K562 (cell line): ENCODE measurements at regions not wholly inside any gene's neighbourhood (a gene's known extent, or its start where the extent isn't known, plus 50 kb on each side); places are given as distances from the start of the nearest gene placed in this dataset.

ENCODE experiments used
- ATAC-seq: fragments of 200-7000 bp; cut with Tn5 transposase; 3 replicates; pipeline ENCODE4 v1.9.1; 2020; ENCODE audit warnings: moderate library complexity
- BruUV-seq: library from RNA; stranded (reverse); fragments of 400-500 nt; replicated peaks from 2 replicates; lab custom pipeline; 2021; lab: Mats Ljungman, UMichigan
- CTCF ChIA-PET: fragments of 300-600 bp; formaldehyde crosslinking; extraction: SDS; loops from one replicate; lab custom pipeline; 2021; ENCODE audit warnings: low intra/inter-chr PET ratio; lab: Yijun Ruan, JAX
- POLR2A ChIA-PET: fragments of 300-600, 350-650 bp; sonication (Branson Sonifier 250); formaldehyde crosslinking; extraction: SDS; loops from one replicate; lab custom pipeline; 2021; ENCODE audit warnings: antibody characterized with exemption, inconsistent platforms; lab: Yijun Ruan, JAX
- DNase-seq, 4 experiments: peaks; one replicate each; pipeline versions ENCODE4 v3.0.0 to v3.0.0-alpha.2; 2011 to 2018; ENCODE audit warnings: low spot score in 3 of 4, mixed read lengths in 3 of 4; ENCODE audit errors: extremely low read depth in 1 of 4
- FAIRE-seq: peaks from 2 replicates; lab custom pipeline; 2011; peaks lifted over from hg19 to GRCh38; lab: Jason Lieb, UNC
- H2AFZ ChIP-seq: 2 replicates; pipeline ENCODE4 v1.6.0; 2011; ENCODE audit warnings: low read depth, low read length, control low read depth, inconsistent platforms
- H3K27ac ChIP-seq: fragments of 200-600 bp; 3 replicates; pipeline ENCODE4 v1.8.0; 2011; ENCODE audit warnings: low read depth, mild to moderate bottlenecking, control low read depth, inconsistent platforms, low read length, moderate library complexity, mixed read lengths; ENCODE audit errors: extremely low read depth
- H3K27me3 ChIP-seq, 2 experiments: fragments of 300-600 bp in 1 of 2; 2 replicates in 1 of 2; 3 replicates in 1 of 2; pipeline versions ENCODE4 v1.6.0 to v1.8.0; 2011; ENCODE audit warnings: inconsistent platforms in 2 of 2, low read length in 2 of 2, mild to moderate bottlenecking in 1 of 2, mixed read lengths in 1 of 2, moderate library complexity in 1 of 2; ENCODE audit not compliant: control insufficient read depth in 2 of 2, insufficient read depth in 2 of 2
- H3K36me3 ChIP-seq: fragments of 300-600 bp; 3 replicates; pipeline ENCODE4 v1.8.0; 2011; ENCODE audit warnings: mild to moderate bottlenecking, low read length, inconsistent platforms; ENCODE audit not compliant: control insufficient read depth, insufficient read depth
- H3K4me1 ChIP-seq, 2 experiments: fragments of 200-600 bp in 1 of 2; replicated peaks in 1 of 2; 2 replicates in 1 of 2; 3 replicates in 1 of 2; pipeline versions ENCODE4 v1.5.1 to v1.8.0; 2011; ENCODE audit warnings: inconsistent platforms in 2 of 2, low read length in 2 of 2, mild to moderate bottlenecking in 1 of 2, mixed read lengths in 1 of 2, moderate library complexity in 1 of 2; ENCODE audit not compliant: control insufficient read depth in 2 of 2, insufficient read depth in 2 of 2
- H3K4me2 ChIP-seq: 2 replicates; pipeline ENCODE4 v1.6.1; 2011; ENCODE audit warnings: low read length, control low read depth, inconsistent platforms, mixed read lengths; ENCODE audit not compliant: insufficient read depth
- H3K4me3 ChIP-seq: fragments of 200-600 bp; sonication (generic), shearing (Covaris generic); 2 replicates; pipeline ENCODE4 v1.5.1; 2016; ENCODE audit warnings: control low read depth, inconsistent platforms
- H3K79me2 ChIP-seq: fragments of 200-600 bp; 3 replicates; pipeline ENCODE4 v1.8.0; 2011; ENCODE audit warnings: low read length, inconsistent platforms; ENCODE audit not compliant: control insufficient read depth, insufficient read depth
- H3K9ac ChIP-seq, 2 experiments: 2 replicates each; pipeline versions ENCODE4 v1.6.0 to v1.6.1; 2011; ENCODE audit warnings: low read depth in 2 of 2, low read length in 2 of 2, control low read depth in 1 of 2, inconsistent platforms in 1 of 2, mild to moderate bottlenecking in 1 of 2, mixed read lengths in 1 of 2; ENCODE audit not compliant: insufficient read depth in 1 of 2
- H3K9me1 ChIP-seq: one replicate; pipeline ENCODE4 v1.6.0; 2011; ENCODE audit warnings: inconsistent platforms, mild to moderate bottlenecking, low read length, moderate library complexity; ENCODE audit not compliant: control insufficient read depth, insufficient read depth
- H3K9me3 ChIP-seq: replicated peaks from 2 replicates; pipeline ENCODE4 v1.5.1; 2011; ENCODE audit warnings: low read depth, low read length, inconsistent platforms; ENCODE audit not compliant: control insufficient read depth, insufficient read depth
- H4K20me1 ChIP-seq: replicated peaks from 2 replicates; pipeline ENCODE4 v1.6.1; 2011; ENCODE audit warnings: low read length, inconsistent platforms, mixed read lengths; ENCODE audit not compliant: control insufficient read depth, insufficient read depth
- CSDE1 ChIP-seq, 2 experiments: fragments of 450-650 bp; IDR thresholded peaks; 2 replicates each; pipeline ENCODE4 v1.6.1; 2016; ENCODE audit warnings: mild to moderate bottlenecking in 1 of 2
- KHSRP ChIP-seq: fragments of 450-650 bp; IDR thresholded peaks from 2 replicates; pipeline ENCODE4 v1.6.1; 2017
- NFRKB ChIP-seq: fragments of 450-650 bp; IDR thresholded peaks from 2 replicates; pipeline ENCODE4 v1.6.1; 2016; ENCODE audit warnings: low read depth
- NKRF ChIP-seq: fragments of 450-650 bp; IDR thresholded peaks from 2 replicates; pipeline ENCODE4 v1.6.1; 2016; ENCODE audit warnings: borderline replicate concordance
- NR1H2 ChIP-seq: sonication (generic); formaldehyde crosslinking; IDR thresholded peaks from 2 replicates; pipeline ENCODE4 v1.4.0; 2020; ENCODE audit warnings: mild to moderate bottlenecking, missing genetic modification reagents
- RUNX1 ChIP-seq: sonication (generic); IDR thresholded peaks from 2 replicates; pipeline ENCODE4 v1.6.1; 2016; ENCODE audit warnings: antibody characterized with exemption, low read depth
- SETDB1 ChIP-seq: IDR thresholded peaks from one replicate; pipeline ENCODE4 v1.6.1; 2012; ENCODE audit warnings: low read length, control low read depth, inconsistent platforms
- SMARCA4 ChIP-seq: fragments of 450-650 bp; IDR thresholded peaks from 2 replicates; pipeline ENCODE4 v1.6.1; 2016
- TSC22D4 ChIP-seq: fragments of 450-650 bp; IDR thresholded peaks from 2 replicates; pipeline ENCODE4 v1.6.1; 2016; ENCODE audit warnings: missing genetic modification characterization, missing biosample characterization, control low read depth
- ZC3H11A ChIP-seq: IDR thresholded peaks from 2 replicates; pipeline ENCODE4 v1.6.1; 2012; ENCODE audit warnings: low read depth, low read length, improper control_type of control experiment
- ZKSCAN8 ChIP-seq: fragments of 200-800 bp; sonication (Bioruptor generic); IDR thresholded peaks from 2 replicates; pipeline ENCODE4 v1.6.1; 2016; ENCODE audit warnings: missing genetic modification characterization, missing compliant biosample characterization
- ZNF639 ChIP-seq, 2 experiments: fragments of 200-800 bp in 1 of 2; sonication (Bioruptor generic) in 1 of 2; sonication (generic) in 1 of 2; formaldehyde crosslinking in 1 of 2; IDR thresholded peaks in 1 of 2; conservative IDR thresholded peaks in 1 of 2; 2 replicates each; pipeline versions ENCODE4 v1.5.0 to v1.6.1; 2016 to 2020; ENCODE audit warnings: missing compliant biosample characterization in 1 of 2, missing genetic modification characterization in 1 of 2, missing genetic modification reagents in 1 of 2
- WGBS: fragments of 100-300 bp; shearing (Covaris generic); methylation state at CpG from one replicate; pipeline ENCODE4 v1.1.6; 2016; ENCODE audit warnings: low coverage, mixed read lengths; ENCODE audit not compliant: insufficient coverage; ENCODE audit errors: missing lambda C conversion rate; 5-methylcytosine and 5-hydroxymethylcytosine counted together
- in situ Hi-C: fragments of 300-500 bp; cut with MboI; formaldehyde crosslinking; loops from 4 replicates; pipeline ENCODE4 v1.15.0; 2018; ENCODE audit warnings: inconsistent platforms, mixed read lengths
- intact Hi-C: fragments of 100-400 bp; cut with micrococcal nuclease; formaldehyde crosslinking; loops from 2 replicates; pipeline ENCODE4 v1.14.2; 2022
- TF ChIP-seq, protein P1 (sequence below): sonication (generic); formaldehyde crosslinking; IDR thresholded peaks from 2 replicates; pipeline ENCODE4 v1.4.0; 2020; ENCODE audit warnings: mild to moderate bottlenecking, missing genetic modification reagents
- TF ChIP-seq, protein P2 (sequence below): fragments of 450-650 bp; conservative IDR thresholded peaks from 2 replicates; pipeline ENCODE4 v1.6.1; 2016; ENCODE audit warnings: missing genetic modification characterization, low read depth, mild to moderate bottlenecking, control low read depth, missing compliant biosample characterization

DNA sequence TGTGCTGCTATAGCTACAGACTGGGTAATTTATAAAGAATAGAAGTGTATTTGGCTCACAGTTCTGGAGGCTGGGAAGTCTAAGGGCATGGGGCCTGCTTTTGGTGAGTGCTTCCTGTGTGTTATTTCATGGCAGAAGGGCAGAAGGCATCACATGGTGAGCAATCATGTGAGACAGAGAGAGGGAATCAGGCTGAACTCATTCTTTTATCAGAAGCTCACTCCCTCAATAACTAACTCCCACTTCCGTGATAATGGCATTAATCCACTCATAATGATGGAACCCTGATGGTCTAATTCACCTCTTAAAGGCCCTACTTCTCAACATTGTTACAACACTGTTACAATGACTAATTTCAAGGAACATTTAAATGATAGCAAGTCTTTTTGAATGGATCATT, 129.4 kb downstream of the FAT4 start:
- FAIRE-seq (no peak), ATAC-seq (no peak), DNase-seq (no peak)
- Histone ChIP-seq H3K4me2 (no peak overlapping the region), H3K27ac (no peak overlapping the region), H4K20me1 (no peaks in the 10 kb centered on the region), H3K4me3 (no peak overlapping the region), H3K27me3 (no peaks in the 10 kb centered on the region), H2AFZ (no peak overlapping the region), H3K4me1 (no peaks in the 10 kb centered on the region), H3K9me1 (no peaks in the 10 kb centered on the region), H3K79me2 (no peaks in the 10 kb centered on the region), H3K36me3 (no peaks in the 10 kb centered on the region), H3K9ac (no peak overlapping the region), H3K9me3 (no peaks in the 10 kb centered on the region)
- no TSS peak for BruUV-seq
- 0% methylated on average over 1 of the region's 1 CpG for WGBS
- ChIA-PET CTCF (no interaction called here), POLR2A (no interaction called here)
- no peak for TF ChIP-seq NKRF
- no peak for TF ChIP-seq SETDB1
- no peak for TF ChIP-seq NR1H2 (CRISPR knock-in tag)
- TF ChIP-seq, protein P1, sequence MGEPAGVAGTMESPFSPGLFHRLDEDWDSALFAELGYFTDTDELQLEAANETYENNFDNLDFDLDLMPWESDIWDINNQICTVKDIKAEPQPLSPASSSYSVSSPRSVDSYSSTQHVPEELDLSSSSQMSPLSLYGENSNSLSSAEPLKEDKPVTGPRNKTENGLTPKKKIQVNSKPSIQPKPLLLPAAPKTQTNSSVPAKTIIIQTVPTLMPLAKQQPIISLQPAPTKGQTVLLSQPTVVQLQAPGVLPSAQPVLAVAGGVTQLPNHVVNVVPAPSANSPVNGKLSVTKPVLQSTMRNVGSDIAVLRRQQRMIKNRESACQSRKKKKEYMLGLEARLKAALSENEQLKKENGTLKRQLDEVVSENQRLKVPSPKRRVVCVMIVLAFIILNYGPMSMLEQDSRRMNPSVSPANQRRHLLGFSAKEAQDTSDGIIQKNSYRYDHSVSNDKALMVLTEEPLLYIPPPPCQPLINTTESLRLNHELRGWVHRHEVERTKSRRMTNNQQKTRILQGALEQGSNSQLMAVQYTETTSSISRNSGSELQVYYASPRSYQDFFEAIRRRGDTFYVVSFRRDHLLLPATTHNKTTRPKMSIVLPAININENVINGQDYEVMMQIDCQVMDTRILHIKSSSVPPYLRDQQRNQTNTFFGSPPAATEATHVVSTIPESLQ (CRISPR knock-in tag): no peak
- no peak for TF ChIP-seq KHSRP
- TF ChIP-seq ZKSCAN8 (CRISPR knock-in tag): no peak
- TF ChIP-seq SMARCA4: no peak
- TF ChIP-seq ZC3H11A: no peak
- TF ChIP-seq CSDE1 (IDR thresholded peaks at IDR 0.05): no peak
- no peak for TF ChIP-seq TSC22D4
- TF ChIP-seq ZNF639 (CRISPR knock-in tag; conservative IDR thresholded peaks at IDR 0.05 in 1 of 2, IDR thresholded peaks at IDR 0.05 in 1 of 2): no peak
- no peak for TF ChIP-seq NFRKB
- TF ChIP-seq, protein P2, sequence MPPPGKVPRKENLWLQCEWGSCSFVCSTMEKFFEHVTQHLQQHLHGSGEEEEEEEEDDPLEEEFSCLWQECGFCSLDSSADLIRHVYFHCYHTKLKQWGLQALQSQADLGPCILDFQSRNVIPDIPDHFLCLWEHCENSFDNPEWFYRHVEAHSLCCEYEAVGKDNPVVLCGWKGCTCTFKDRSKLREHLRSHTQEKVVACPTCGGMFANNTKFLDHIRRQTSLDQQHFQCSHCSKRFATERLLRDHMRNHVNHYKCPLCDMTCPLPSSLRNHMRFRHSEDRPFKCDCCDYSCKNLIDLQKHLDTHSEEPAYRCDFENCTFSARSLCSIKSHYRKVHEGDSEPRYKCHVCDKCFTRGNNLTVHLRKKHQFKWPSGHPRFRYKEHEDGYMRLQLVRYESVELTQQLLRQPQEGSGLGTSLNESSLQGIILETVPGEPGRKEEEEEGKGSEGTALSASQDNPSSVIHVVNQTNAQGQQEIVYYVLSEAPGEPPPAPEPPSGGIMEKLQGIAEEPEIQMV (tag): no peak
- TF ChIP-seq RUNX1: no peak
- in situ Hi-C loops (no loop called here), intact Hi-C loops (no loop called here)
